Peyer's patch (tissue), 4 donors: ENCODE measurements at regions not wholly inside any gene's neighbourhood (a gene's known extent, or its start where the extent isn't known, plus 50 kb on each side); places are given as distances from the start of the nearest gene placed in this dataset.

Experiments
- DNase-seq, 3 donors: peaks; one replicate each; pipeline ENCODE4 v3.0.0-alpha.2; 2017 to 2019
- H3K27ac ChIP-seq, 4 donors: fragments of 200-600 bp; sonication (generic); one replicate each; pipeline ENCODE4 v1.5.1; 2016 to 2019
- H3K27me3 ChIP-seq, 2 donors: fragments of 200-600 bp; sonication (generic); one replicate each; pipeline ENCODE4 v1.5.1; 2019
- H3K36me3 ChIP-seq, 3 donors: fragments of 200-600 bp; sonication (generic); one replicate each; pipeline ENCODE4 v1.5.1; 2016 to 2019
- H3K4me1 ChIP-seq, 4 donors: fragments of 200-600 bp; sonication (generic); one replicate each; pipeline ENCODE4 v1.5.1; 2016 to 2019
- H3K4me3 ChIP-seq, 4 donors: fragments of 200-600 bp; sonication (generic); 1 replicate in 3 of 4; 2 replicates in 1 of 4; pipeline ENCODE4 v1.5.1; 2016 to 2019; ENCODE audit warnings: mild to moderate bottlenecking in 1 of 4
- H3K9me3 ChIP-seq, 4 donors: fragments of 200-600 bp; sonication (generic); one replicate each; pipeline ENCODE4 v1.5.1; 2016 to 2019; ENCODE audit warnings: mild to moderate bottlenecking in 1 of 4
- CTCF ChIP-seq, 6 experiments: fragments of 450-650 bp in 4 of 6; fragments of 200-600 bp in 2 of 6; sonication (generic) in 1 of 6; IDR thresholded peaks; one replicate each; pipeline ENCODE4 v1.5.1; 2017 to 2019; ENCODE audit warnings: antibody characterized with exemption in 6 of 6, mild to moderate bottlenecking in 3 of 6, moderate library complexity in 1 of 6
- POLR2A ChIP-seq, 2 donors: fragments of 450-650 bp; IDR thresholded peaks; one replicate each; pipeline ENCODE4 v1.5.1; 2017; ENCODE audit warnings: antibody characterized with exemption in 2 of 2, mild to moderate bottlenecking in 2 of 2, moderate library complexity in 2 of 2

- no peak overlapping the region for H3K27ac ChIP-seq
- H3K27me3 ChIP-seq = no peaks in the 10 kb centered on the region
- H3K36me3 ChIP-seq = no peaks in the 10 kb centered on the region
- H3K4me3 ChIP-seq = no peak overlapping the region
- TF ChIP-seq POLR2A (IDR thresholded peaks at IDR 0.05) (no peak), CTCF (IDR thresholded peaks at IDR 0.05) (no peak)
- H3K4me1 ChIP-seq = no peaks in the 10 kb centered on the region
- no peaks in the 10 kb centered on the region for H3K9me3 ChIP-seq
- no peak for DNase-seq
These were observed 567.6 kb upstream of the RGMB start for GRCh38 chr5:98205691-98206461.

GRCh38 chr5:98206566-98206965 is 566.9 kb upstream of the RGMB start:
- Histone ChIP-seq H3K9me3 (no peaks in the 10 kb centered on the region), H3K4me1 (no peaks in the 10 kb centered on the region), H3K36me3 (no peaks in the 10 kb centered on the region), H3K4me3 (no peak overlapping the region), H3K27me3 (no peaks in the 10 kb centered on the region), H3K27ac (no peak overlapping the region)
- no peak for DNase-seq
- no peak for TF ChIP-seq CTCF (IDR thresholded peaks at IDR 0.05)
- no peak for TF ChIP-seq POLR2A (IDR thresholded peaks at IDR 0.05)

GRCh38 chr5:98209418-98209817 is 564.0 kb upstream of the RGMB start:
- no peak for TF ChIP-seq CTCF (IDR thresholded peaks at IDR 0.05)
- TF ChIP-seq POLR2A (IDR thresholded peaks at IDR 0.05) = no peak
- Histone ChIP-seq H3K4me3 (no peak overlapping the region), H3K9me3 (no peaks in the 10 kb centered on the region), H3K36me3 (no peaks in the 10 kb centered on the region), H3K27ac (no peak overlapping the region), H3K4me1 (no peaks in the 10 kb centered on the region), H3K27me3 (no peaks in the 10 kb centered on the region)
- DNase-seq = no peak

GRCh38 chr5:98214240-98215051 is 559.0 kb upstream of the RGMB start:
- Histone ChIP-seq H3K36me3 (no peaks in the 10 kb centered on the region), H3K27me3 (no peaks in the 10 kb centered on the region), H3K4me1 (no peaks in the 10 kb centered on the region), H3K27ac (no peak overlapping the region), H3K4me3 (no peak overlapping the region), H3K9me3 (no peaks in the 10 kb centered on the region)
- TF ChIP-seq CTCF (IDR thresholded peaks at IDR 0.05) = no peak
- TF ChIP-seq POLR2A (IDR thresholded peaks at IDR 0.05) = no peak
- no peak for DNase-seq

GRCh38 chr5:98217138-98217537 is 556.3 kb upstream of the RGMB start:
- Histone ChIP-seq H3K36me3 (no peaks in the 10 kb centered on the region), H3K4me1 (no peaks in the 10 kb centered on the region), H3K27ac (no peak overlapping the region), H3K4me3 (no peak overlapping the region), H3K27me3 (no peaks in the 10 kb centered on the region), H3K9me3 (no peaks in the 10 kb centered on the region)
- TF ChIP-seq POLR2A (IDR thresholded peaks at IDR 0.05) (no peak), CTCF (IDR thresholded peaks at IDR 0.05) (no peak)
- DNase-seq = no peak
